Left ventricle myocardium inferior (tissue), 1 donor: ENCODE measurements at regions not wholly inside any gene's neighbourhood (a gene's known extent, or its start where the extent isn't known, plus 50 kb on each side); places are given as distances from the start of the nearest gene placed in this dataset.

ENCODE experiments used
- DNase-seq: peaks from one replicate; pipeline ENCODE4 v3.0.0-alpha.2; 2020
- H3K27ac ChIP-seq: fragments of 200-600 bp; replicated peaks from 2 replicates; pipeline ENCODE4 v1.8.0; 2021
- H3K27me3 ChIP-seq: fragments of 200-600 bp; 2 replicates; pipeline ENCODE4 v1.8.0; 2021; ENCODE audit warnings: low read depth
- H3K36me3 ChIP-seq: fragments of 200-600 bp; 2 replicates; pipeline ENCODE4 v1.8.0; 2021
- H3K4me1 ChIP-seq: fragments of 200-600 bp; 2 replicates; pipeline ENCODE4 v1.8.0; 2021
- H3K4me3 ChIP-seq: fragments of 200-600 bp; 2 replicates; pipeline ENCODE4 v1.8.0; 2021; ENCODE audit warnings: mild to moderate bottlenecking, moderate library complexity
- H3K9me3 ChIP-seq: fragments of 200-600 bp; replicated peaks from 2 replicates; pipeline ENCODE4 v1.8.0; 2021
- intact Hi-C: fragments of 100-400 bp; cut with micrococcal nuclease; formaldehyde crosslinking; loops from one replicate; pipeline ENCODE4 v1.11.0; 2022
- TF ChIP-seq, protein P1 (sequence below): fragments of 200-600 bp; IDR thresholded peaks from 2 replicates; pipeline ENCODE4 v1.8.0; 2021; ENCODE audit warnings: antibody characterized with exemption, mild to moderate bottlenecking, borderline replicate concordance
- donor health status: DM: no; HTN: yes; CAD: no; lungs with severe emphysema.

DNA sequence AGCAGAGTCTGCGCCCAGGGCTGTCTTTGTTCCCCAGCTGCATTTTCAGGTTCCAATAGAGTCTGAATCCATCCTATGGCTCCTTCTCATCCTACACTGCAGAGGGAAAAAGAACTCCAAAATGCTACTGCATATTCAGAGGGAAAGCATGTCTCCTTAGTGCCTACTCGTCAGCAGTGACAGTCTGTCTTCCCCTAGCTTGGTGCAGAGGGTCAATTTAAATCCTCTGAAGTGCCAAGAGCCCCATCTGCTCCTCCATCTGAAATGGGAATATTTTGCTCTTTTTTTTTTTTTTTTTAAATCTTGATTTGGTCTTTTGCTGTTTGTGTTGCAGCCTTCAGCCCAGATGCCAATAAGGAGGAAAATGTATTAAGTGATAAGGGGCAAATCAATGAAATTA lies 199.3 kb downstream of the RNF144A start:
- no peaks in the 10 kb centered on the region for H3K36me3 ChIP-seq
- no peak overlapping the region for H3K4me3 ChIP-seq
- no peaks in the 10 kb centered on the region for H3K4me1 ChIP-seq
- H3K9me3 ChIP-seq: peaks cover 17% of the 10 kb centered on the region
- DNase-seq: no peak
- H3K27ac ChIP-seq: no peak overlapping the region
- no peaks in the 10 kb centered on the region for H3K27me3 ChIP-seq
- intact Hi-C loops: no loop called here
- TF ChIP-seq, protein P1, sequence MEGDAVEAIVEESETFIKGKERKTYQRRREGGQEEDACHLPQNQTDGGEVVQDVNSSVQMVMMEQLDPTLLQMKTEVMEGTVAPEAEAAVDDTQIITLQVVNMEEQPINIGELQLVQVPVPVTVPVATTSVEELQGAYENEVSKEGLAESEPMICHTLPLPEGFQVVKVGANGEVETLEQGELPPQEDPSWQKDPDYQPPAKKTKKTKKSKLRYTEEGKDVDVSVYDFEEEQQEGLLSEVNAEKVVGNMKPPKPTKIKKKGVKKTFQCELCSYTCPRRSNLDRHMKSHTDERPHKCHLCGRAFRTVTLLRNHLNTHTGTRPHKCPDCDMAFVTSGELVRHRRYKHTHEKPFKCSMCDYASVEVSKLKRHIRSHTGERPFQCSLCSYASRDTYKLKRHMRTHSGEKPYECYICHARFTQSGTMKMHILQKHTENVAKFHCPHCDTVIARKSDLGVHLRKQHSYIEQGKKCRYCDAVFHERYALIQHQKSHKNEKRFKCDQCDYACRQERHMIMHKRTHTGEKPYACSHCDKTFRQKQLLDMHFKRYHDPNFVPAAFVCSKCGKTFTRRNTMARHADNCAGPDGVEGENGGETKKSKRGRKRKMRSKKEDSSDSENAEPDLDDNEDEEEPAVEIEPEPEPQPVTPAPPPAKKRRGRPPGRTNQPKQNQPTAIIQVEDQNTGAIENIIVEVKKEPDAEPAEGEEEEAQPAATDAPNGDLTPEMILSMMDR: no peak

DNA sequence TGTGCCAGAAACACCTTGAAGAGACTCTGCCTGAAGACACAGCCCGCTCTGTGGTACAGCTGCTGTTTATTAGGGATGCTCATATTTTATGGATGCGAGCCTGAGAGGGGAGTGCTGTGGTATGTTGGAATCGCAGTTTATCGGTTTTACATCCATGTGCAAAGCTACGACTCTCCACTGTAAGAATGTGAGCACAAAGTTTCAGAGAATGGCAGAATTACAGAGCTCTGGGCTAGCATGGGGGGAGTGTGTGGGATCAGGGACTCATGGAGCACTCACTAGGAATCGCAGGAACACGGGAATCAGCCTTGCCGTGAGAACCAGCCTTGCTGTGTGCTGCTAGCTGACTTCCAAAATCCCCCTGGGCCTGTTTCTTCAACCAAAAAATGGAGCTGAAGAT lies 199.9 kb downstream of the RNF144A start:
- intact Hi-C loops: no loop called here
- Histone ChIP-seq H3K36me3 (no peaks in the 10 kb centered on the region), H3K4me1 (no peaks in the 10 kb centered on the region), H3K9me3 (peaks cover 17% of the 10 kb centered on the region), H3K27ac (no peak overlapping the region), H3K27me3 (no peaks in the 10 kb centered on the region), H3K4me3 (no peak overlapping the region)
- TF ChIP-seq, protein P1: no peak
- no peak for DNase-seq

DNA sequence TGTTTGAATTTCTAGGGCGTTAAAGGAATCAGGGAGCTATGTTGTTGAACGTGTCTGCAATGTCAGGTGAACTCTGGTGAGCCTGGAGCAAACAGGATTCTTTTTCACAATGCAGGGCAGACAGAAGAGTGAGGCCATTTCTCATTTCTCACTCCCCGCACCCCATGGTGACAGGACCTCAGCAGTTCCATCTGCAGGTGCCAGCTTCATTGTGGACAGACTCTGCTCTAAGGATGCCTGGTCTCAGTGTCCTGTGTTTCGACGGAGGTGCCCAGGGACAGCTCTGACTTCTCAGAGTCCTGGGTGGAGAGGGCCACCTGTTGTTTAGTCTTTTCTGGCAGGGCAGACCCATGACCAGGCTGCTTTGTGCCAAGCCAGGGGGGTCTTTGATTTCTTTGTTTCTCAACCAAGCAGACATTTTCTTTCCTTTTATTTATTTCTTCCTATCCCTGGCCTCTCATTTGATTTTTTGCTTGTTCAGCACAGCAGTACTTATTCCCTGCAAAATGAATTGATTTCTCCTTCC lies 201.5 kb downstream of the RNF144A start:
- intact Hi-C loops: no loop called here
- Histone ChIP-seq H3K4me1 (no peaks in the 10 kb centered on the region), H3K9me3 (peaks cover 12% of the 10 kb centered on the region), H3K27ac (no peak overlapping the region), H3K4me3 (no peak overlapping the region), H3K36me3 (no peaks in the 10 kb centered on the region), H3K27me3 (no peaks in the 10 kb centered on the region)
- TF ChIP-seq, protein P1: no peak
- DNase-seq: no peak

DNA sequence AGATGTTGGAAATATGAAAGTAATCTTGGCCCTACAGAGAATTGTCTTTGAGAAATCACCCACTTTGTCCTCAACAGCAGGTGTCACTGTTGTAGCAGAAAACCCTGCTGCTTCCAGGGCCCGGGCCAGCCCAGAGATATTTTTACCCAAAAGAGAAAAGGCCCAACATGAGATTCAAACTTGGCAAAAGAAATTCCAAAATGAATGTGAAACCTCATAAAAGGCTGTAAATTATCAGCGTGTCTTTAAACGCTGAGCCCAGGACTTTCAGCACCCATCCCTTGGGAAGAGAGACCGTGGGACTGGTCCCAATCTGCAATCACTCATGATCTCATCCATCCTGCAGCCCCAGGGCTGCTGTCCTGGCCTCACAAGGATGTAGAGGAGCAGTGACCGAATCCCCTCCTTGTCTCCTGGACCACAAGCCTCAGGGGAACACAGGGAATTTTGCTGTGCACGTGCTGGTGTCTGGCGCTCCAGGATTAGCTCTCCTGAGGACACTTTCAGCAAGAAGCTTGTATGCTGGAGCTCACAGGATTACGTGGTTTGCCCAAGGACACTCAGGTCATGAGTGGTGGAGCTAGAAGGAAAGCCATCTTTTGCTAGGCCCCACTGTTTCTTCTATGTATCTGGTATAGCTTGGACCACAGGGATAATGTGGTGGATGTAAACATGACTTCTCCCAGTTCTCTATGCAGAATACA lies 202.1 kb downstream of the RNF144A start:
- Histone ChIP-seq H3K36me3 (no peaks in the 10 kb centered on the region), H3K4me3 (no peak overlapping the region), H3K27ac (no peak overlapping the region), H3K4me1 (no peaks in the 10 kb centered on the region), H3K9me3 (peaks cover 6% of the 10 kb centered on the region), H3K27me3 (no peaks in the 10 kb centered on the region)
- DNase-seq: no peak
- intact Hi-C loops: no loop called here
- TF ChIP-seq, protein P1: peak; percentile 58

DNA sequence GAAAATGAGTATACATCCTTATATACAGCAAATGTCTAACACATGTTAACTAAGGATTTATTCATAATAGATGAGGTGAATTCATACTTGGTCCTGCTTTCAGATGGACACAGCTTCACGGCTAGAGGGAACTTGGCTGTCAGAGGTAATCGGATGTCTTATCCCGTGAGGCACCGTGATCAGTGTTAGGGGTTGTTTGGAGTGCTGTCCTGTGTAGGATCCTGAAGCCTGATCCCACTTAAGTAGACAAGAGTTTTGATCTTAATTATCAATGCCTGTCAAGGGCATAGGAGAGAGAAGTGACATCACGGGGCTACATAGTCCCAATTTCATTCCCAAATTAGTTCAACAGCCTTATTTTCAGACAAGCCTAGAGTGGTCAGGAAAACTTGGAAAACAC lies 204.6 kb downstream of the RNF144A start:
- intact Hi-C loops: no loop called here
- H3K4me1 ChIP-seq: no peaks in the 10 kb centered on the region
- no peak overlapping the region for H3K4me3 ChIP-seq
- H3K9me3 ChIP-seq: no peaks in the 10 kb centered on the region
- no peak for DNase-seq
- no peak overlapping the region for H3K27ac ChIP-seq
- no peaks in the 10 kb centered on the region for H3K36me3 ChIP-seq
- TF ChIP-seq, protein P1: no peak
- no peaks in the 10 kb centered on the region for H3K27me3 ChIP-seq
